ENCODE measurements at regions not wholly inside any gene's neighbourhood (a gene's known extent, or its start where the extent isn't known, plus 50 kb on each side); places are given as distances from the start of the nearest gene placed in this dataset.

DNA sequence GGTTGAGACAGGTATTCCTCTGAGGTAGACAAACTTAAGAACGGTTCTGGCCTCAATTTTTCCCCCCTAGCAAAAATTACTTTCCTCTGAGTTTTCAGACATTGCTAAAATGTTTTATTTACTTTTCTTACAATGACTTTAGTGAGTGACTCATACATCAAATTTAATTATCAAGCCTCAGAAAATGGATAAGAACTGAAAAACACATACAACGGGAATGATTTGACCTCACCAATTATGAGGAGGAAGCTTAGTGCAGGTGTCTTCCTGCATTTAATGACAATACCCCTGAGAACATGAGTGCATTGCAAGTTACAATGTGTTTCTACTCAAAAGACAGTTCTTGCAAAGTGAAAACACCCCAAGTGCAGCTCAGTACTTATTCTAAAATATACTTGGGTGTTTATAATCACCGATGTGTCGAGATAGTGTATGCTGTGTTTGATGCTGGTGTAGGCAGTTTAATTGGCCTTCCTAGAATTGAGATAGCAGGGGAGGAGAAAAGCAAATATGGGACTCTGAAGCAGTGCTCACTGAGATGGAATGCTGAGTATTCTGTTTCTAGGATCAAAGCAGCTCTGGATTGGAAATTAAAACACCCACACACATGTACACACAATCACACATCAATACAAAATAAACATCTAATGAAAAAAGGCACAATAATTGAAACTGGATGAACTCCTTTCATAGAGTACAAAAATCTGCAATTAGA is 189.5 kb upstream of the SLC10A2 start:
- Histone ChIP-seq H3K36me3 (no peaks in the 10 kb centered on the region), H3K4me3 (no peak overlapping the region), H3K9me3 (peaks cover 0 to under 1% (median 0%) of the 10 kb centered on the region in 4 donors), H3K27ac (replicated peaks in 1 of 4) (no peak overlapping the region), H3K4me1 (no peaks in the 10 kb centered on the region), H3K27me3 (no peaks in the 10 kb centered on the region)
- intact Hi-C loops (cut with DNase I) = no loop called here
- TF ChIP-seq POLR2AphosphoS5 (IDR thresholded peaks at IDR 0.05) (no peak), POLR2A (IDR thresholded peaks at IDR 0.05; ENCODE audit: low read depth) (no peak), EP300 (IDR thresholded peaks at IDR 0.05) (no peak)
- TF ChIP-seq, protein P1, sequence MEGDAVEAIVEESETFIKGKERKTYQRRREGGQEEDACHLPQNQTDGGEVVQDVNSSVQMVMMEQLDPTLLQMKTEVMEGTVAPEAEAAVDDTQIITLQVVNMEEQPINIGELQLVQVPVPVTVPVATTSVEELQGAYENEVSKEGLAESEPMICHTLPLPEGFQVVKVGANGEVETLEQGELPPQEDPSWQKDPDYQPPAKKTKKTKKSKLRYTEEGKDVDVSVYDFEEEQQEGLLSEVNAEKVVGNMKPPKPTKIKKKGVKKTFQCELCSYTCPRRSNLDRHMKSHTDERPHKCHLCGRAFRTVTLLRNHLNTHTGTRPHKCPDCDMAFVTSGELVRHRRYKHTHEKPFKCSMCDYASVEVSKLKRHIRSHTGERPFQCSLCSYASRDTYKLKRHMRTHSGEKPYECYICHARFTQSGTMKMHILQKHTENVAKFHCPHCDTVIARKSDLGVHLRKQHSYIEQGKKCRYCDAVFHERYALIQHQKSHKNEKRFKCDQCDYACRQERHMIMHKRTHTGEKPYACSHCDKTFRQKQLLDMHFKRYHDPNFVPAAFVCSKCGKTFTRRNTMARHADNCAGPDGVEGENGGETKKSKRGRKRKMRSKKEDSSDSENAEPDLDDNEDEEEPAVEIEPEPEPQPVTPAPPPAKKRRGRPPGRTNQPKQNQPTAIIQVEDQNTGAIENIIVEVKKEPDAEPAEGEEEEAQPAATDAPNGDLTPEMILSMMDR (IDR thresholded peaks at IDR 0.05) = no peak
- 60% methylated on average over 4 of the region's 4 CpGs for WGBS
- DNase-seq (ENCODE audit: extremely low spot score) = no peak

DNA sequence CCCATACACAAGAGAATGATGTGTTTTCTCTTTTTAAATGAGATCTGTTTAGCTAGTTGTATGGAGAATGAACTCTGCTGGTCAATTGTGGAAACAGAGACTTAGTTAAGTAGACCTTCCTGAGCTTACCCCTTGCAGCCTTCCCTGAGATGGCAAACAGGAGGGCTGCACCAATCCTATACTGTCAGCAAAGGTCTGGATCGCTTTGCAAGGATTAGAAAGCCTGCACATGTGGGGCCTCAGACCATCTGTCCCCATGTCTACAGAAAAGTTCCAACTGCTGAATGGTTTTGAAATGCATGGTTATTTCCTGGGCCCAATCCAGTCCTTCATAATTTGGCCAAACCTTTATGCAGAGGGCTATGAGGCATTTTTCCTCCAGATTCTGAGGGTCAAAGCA is 183.9 kb upstream of the SLC10A2 start:
- no peak for DNase-seq (ENCODE audit: extremely low spot score)
- no peaks in the 10 kb centered on the region for H3K4me1 ChIP-seq
- TF ChIP-seq, protein P1 (IDR thresholded peaks at IDR 0.05) = no peak
- TF ChIP-seq POLR2AphosphoS5 (IDR thresholded peaks at IDR 0.05) = no peak
- no peak for TF ChIP-seq EP300 (IDR thresholded peaks at IDR 0.05)
- TF ChIP-seq POLR2A (IDR thresholded peaks at IDR 0.05; ENCODE audit: low read depth) = no peak
- H3K36me3 ChIP-seq = no peaks in the 10 kb centered on the region
- H3K27me3 ChIP-seq = no peaks in the 10 kb centered on the region
- H3K9me3 ChIP-seq = no peaks in the 10 kb centered on the region
- intact Hi-C loops (cut with DNase I) = no loop called here
- WGBS = 82% methylated on average over 1 of the region's 1 CpG
- H3K27ac ChIP-seq (replicated peaks in 1 of 4) = no peak overlapping the region
- no peak overlapping the region for H3K4me3 ChIP-seq

DNA sequence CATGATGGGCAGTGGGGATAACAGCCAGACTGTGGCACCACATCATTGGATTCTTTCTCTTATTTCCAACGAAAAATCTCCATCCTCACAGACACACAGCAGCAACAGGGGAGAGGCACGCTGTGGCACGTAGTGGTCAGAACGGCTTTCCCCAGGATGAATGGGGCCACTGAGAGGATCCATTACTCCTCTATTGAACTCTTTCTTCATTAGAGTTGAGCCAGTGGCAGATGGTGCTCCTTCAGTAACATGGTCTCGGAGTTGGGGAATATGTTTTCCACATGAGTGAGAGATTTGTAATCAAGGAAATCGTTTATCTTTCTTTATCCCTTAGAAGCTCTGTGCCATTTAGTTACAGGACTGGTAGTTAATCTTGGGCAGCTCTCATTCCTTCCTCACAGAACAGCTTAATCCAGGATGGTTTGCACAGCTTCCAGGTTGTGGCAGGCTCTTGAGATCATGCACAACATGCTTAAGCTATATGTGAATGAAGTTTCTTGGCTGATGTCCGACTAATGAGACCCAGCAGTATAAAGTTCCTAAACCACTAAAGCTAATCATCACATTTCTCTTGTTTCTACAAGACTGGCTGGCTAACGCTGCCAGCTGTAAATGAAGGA is 180.5 kb upstream of the SLC10A2 start:
- Histone ChIP-seq H3K4me1 (no peaks in the 10 kb centered on the region), H3K4me3 (no peak overlapping the region), H3K27ac (replicated peaks in 1 of 4) (no peak overlapping the region), H3K9me3 (no peaks in the 10 kb centered on the region), H3K27me3 (no peaks in the 10 kb centered on the region), H3K36me3 (no peaks in the 10 kb centered on the region)
- no peak for TF ChIP-seq EP300 (IDR thresholded peaks at IDR 0.05)
- TF ChIP-seq POLR2A (IDR thresholded peaks at IDR 0.05; ENCODE audit: low read depth) = no peak
- TF ChIP-seq, protein P1 (IDR thresholded peaks at IDR 0.05) = no peak
- TF ChIP-seq POLR2AphosphoS5 (IDR thresholded peaks at IDR 0.05) = no peak
- DNase-seq (ENCODE audit: extremely low spot score) = no peak
- intact Hi-C loops (cut with DNase I) = no loop called here
- 87% methylated on average over 8 of the region's 8 CpGs for WGBS

DNA sequence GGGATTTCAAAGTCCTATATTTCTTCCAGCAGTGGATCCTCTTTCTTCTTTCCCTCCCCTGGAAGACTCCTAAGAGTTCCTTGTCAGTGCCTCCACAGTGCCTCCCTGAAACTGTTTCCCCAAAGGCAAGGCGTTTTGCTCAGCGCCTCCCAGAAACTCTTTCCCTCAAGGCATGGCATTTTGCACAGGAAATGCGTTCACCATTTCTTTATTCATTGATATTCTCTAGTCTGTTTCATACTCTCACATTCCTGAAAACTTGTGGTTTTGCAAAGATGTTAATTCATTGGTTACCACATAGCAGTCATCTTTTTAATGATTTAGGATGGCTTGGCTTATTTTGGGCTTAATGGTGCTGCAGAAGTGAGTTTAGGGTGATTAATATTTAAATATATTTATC is 177.3 kb upstream of the SLC10A2 start:
- no peak for TF ChIP-seq POLR2AphosphoS5 (IDR thresholded peaks at IDR 0.05)
- TF ChIP-seq POLR2A (IDR thresholded peaks at IDR 0.05; ENCODE audit: low read depth) = no peak
- TF ChIP-seq, protein P1 (IDR thresholded peaks at IDR 0.05) = no peak
- no peak for TF ChIP-seq EP300 (IDR thresholded peaks at IDR 0.05)
- Histone ChIP-seq H3K36me3 (no peaks in the 10 kb centered on the region), H3K4me1 (no peaks in the 10 kb centered on the region), H3K27me3 (no peaks in the 10 kb centered on the region), H3K27ac (replicated peaks in 1 of 4) (no peak overlapping the region), H3K9me3 (no peaks in the 10 kb centered on the region), H3K4me3 (no peak overlapping the region)
- 89% methylated on average over 3 of the region's 3 CpGs for WGBS
- intact Hi-C loops (cut with DNase I) = no loop called here
- no peak for DNase-seq (ENCODE audit: extremely low spot score)

All from esophagus muscularis mucosa (tissue), 4 donors.